ENCODE measurements at regions not wholly inside any gene's neighbourhood (a gene's known extent, or its start where the extent isn't known, plus 50 kb on each side); places are given as distances from the start of the nearest gene placed in this dataset.
"Not testable (repeated sequence)": the region's sequence is repeated elsewhere in the genome, so short reads cannot be mapped to it uniquely, and the experiment has no call there.

GRCh38 chr13:83730674-83731073, 151.6 kb downstream of the SLITRK1 start:
- DNase-seq (ENCODE audit: low spot score): no peak

- no peak for DNase-seq (ENCODE audit: low spot score)
Observed at GRCh38 chr13:83722443-83722842, 159.8 kb downstream of the SLITRK1 start.

- DNase-seq (ENCODE audit: low spot score): no peak
Observed at GRCh38 chr13:83716121-83716520, 166.2 kb downstream of the SLITRK1 start.

- DNase-seq (ENCODE audit: low spot score): no peak
Observed at GRCh38 chr13:83714236-83714635, 168.0 kb downstream of the SLITRK1 start.

GRCh38 chr13:83710133-83710515, 172.2 kb downstream of the SLITRK1 start:
- no peak for DNase-seq (ENCODE audit: low spot score)

GRCh38 chr13:83709426-83710132, 172.7 kb downstream of the SLITRK1 start:
- no peak for DNase-seq (ENCODE audit: low spot score)

- no peak for DNase-seq (ENCODE audit: low spot score)
Observed at GRCh38 chr13:83702021-83702420, 180.3 kb downstream of the SLITRK1 start.

- DNase-seq (ENCODE audit: low spot score): no peak
Observed at GRCh38 chr13:83692800-83693199, 189.5 kb downstream of the SLITRK1 start.

- no peak for DNase-seq (ENCODE audit: low spot score)
Observed at GRCh38 chr13:83691966-83692365, 190.3 kb downstream of the SLITRK1 start.

- no peak for DNase-seq (ENCODE audit: low spot score)
Observed at GRCh38 chr13:83681547-83681946, 200.7 kb downstream of the SLITRK1 start.

- DNase-seq (ENCODE audit: low spot score): no peak
Observed at GRCh38 chr13:83677985-83678384, 204.3 kb downstream of the SLITRK1 start.

- no peak for DNase-seq (ENCODE audit: low spot score)
Observed at GRCh38 chr13:83672612-83673011, 209.7 kb downstream of the SLITRK1 start.

GRCh38 chr13:83667606-83668005, 214.7 kb downstream of the SLITRK1 start:
- DNase-seq (ENCODE audit: low spot score): no peak

- DNase-seq (ENCODE audit: low spot score): no peak
Observed at GRCh38 chr13:83666141-83666540, 216.1 kb downstream of the SLITRK1 start.

- no peak for DNase-seq (ENCODE audit: low spot score)
Observed at GRCh38 chr13:83657281-83657680, 225.0 kb downstream of the SLITRK1 start.

- DNase-seq (ENCODE audit: low spot score): not testable (repeated sequence)
Observed at GRCh38 chr13:83642617-83643016, 239.7 kb downstream of the SLITRK1 start.

GRCh38 chr13:83634601-83635000, 247.7 kb downstream of the SLITRK1 start:
- DNase-seq (ENCODE audit: low spot score): no peak

- no peak for DNase-seq (ENCODE audit: low spot score)
Observed at GRCh38 chr13:83633746-83634145, 248.5 kb downstream of the SLITRK1 start.

- no peak for DNase-seq (ENCODE audit: low spot score)
Observed at GRCh38 chr13:83622422-83622784, 259.9 kb downstream of the SLITRK1 start.

- no peak for DNase-seq (ENCODE audit: low spot score)
Observed at GRCh38 chr13:83621765-83622421, 260.4 kb downstream of the SLITRK1 start.

- DNase-seq (ENCODE audit: low spot score): no peak
Observed at GRCh38 chr13:83620530-83621220, 261.6 kb downstream of the SLITRK1 start.

- DNase-seq (ENCODE audit: low spot score): no peak
Observed at GRCh38 chr13:83618966-83619365, 263.3 kb downstream of the SLITRK1 start.

GRCh38 chr13:83613524-83613923, 268.8 kb downstream of the SLITRK1 start:
- DNase-seq (ENCODE audit: low spot score): no peak
